ENCODE measurements at regions not wholly inside any gene's neighbourhood (a gene's known extent, or its start where the extent isn't known, plus 50 kb on each side); places are given as distances from the start of the nearest gene placed in this dataset.
A peak's percentile ranks its signal among the peaks of the same experiment; 100 is the strongest.

GRCh38 chr5:158174026-158174425, 315.1 kb upstream of the CLINT1 start:
- Histone ChIP-seq H3K4me3 (no peak overlapping the region), H3K9me3 (no peaks in the 10 kb centered on the region), H3K4me1 (peaks cover 0 to 11% (median 0%) of the 10 kb centered on the region in 4 donors), H3K27me3 (no peaks in the 10 kb centered on the region), H3K36me3 (no peaks in the 10 kb centered on the region), H3K27ac (no peak overlapping the region)
- DNase-seq, result no peak
- TF ChIP-seq POLR2A (IDR thresholded peaks at IDR 0.05), result no peak
- no peak for TF ChIP-seq CTCF (IDR thresholded peaks at IDR 0.05)

- Histone ChIP-seq H3K27ac (no peak overlapping the region), H3K4me3 (no peak overlapping the region), H3K36me3 (no peaks in the 10 kb centered on the region), H3K9me3 (no peaks in the 10 kb centered on the region), H3K27me3 (no peaks in the 10 kb centered on the region), H3K4me1 (peaks cover 0 to 11% (median 0%) of the 10 kb centered on the region in 4 donors)
- TF ChIP-seq CTCF (IDR thresholded peaks at IDR 0.05) (no peak), POLR2A (IDR thresholded peaks at IDR 0.05) (no peak)
- DNase-seq, result no peak
Measured at GRCh38 chr5:158172005-158172404, 313.1 kb upstream of the CLINT1 start.

- Histone ChIP-seq H3K4me1 (peaks cover 0 to 3% (median 0%) of the 10 kb centered on the region in 4 donors), H3K27ac (no peak overlapping the region)
Measured at GRCh38 chr5:158170534-158170933, 311.6 kb upstream of the CLINT1 start.

GRCh38 chr5:158170060-158170459, 311.1 kb upstream of the CLINT1 start:
- no peaks in the 10 kb centered on the region for H3K36me3 ChIP-seq
- H3K4me1 ChIP-seq, result no peaks in the 10 kb centered on the region
- no peaks in the 10 kb centered on the region for H3K9me3 ChIP-seq
- no peak overlapping the region for H3K27ac ChIP-seq
- H3K4me3 ChIP-seq, result no peak overlapping the region
- no peaks in the 10 kb centered on the region for H3K27me3 ChIP-seq
- peak in 1 of 3 donors; percentile 74 for DNase-seq
- no peak for TF ChIP-seq POLR2A (IDR thresholded peaks at IDR 0.05)
- TF ChIP-seq CTCF (IDR thresholded peaks at IDR 0.05), result no peak

More at GRCh38 chr5:158170534-158170933, 311.6 kb upstream of the CLINT1 start:
- TF ChIP-seq CTCF (IDR thresholded peaks at IDR 0.05) (no peak), POLR2A (IDR thresholded peaks at IDR 0.05) (no peak)
- Histone ChIP-seq H3K4me3 (no peak overlapping the region), H3K27me3 (no peaks in the 10 kb centered on the region), H3K9me3 (no peaks in the 10 kb centered on the region), H3K36me3 (no peaks in the 10 kb centered on the region)
- DNase-seq, result no peak

- TF ChIP-seq POLR2A (IDR thresholded peaks at IDR 0.05) (no peak), CTCF (IDR thresholded peaks at IDR 0.05) (no peak)
- Histone ChIP-seq H3K9me3 (no peaks in the 10 kb centered on the region), H3K27ac (no peak overlapping the region), H3K4me1 (no peaks in the 10 kb centered on the region), H3K4me3 (no peak overlapping the region), H3K27me3 (no peaks in the 10 kb centered on the region), H3K36me3 (no peaks in the 10 kb centered on the region)
- no peak for DNase-seq
Measured at GRCh38 chr5:158166424-158166823, 307.5 kb upstream of the CLINT1 start.

GRCh38 chr5:158165647-158166046, 306.7 kb upstream of the CLINT1 start:
- DNase-seq, result no peak
- Histone ChIP-seq H3K9me3 (no peaks in the 10 kb centered on the region), H3K4me3 (no peak overlapping the region), H3K4me1 (no peaks in the 10 kb centered on the region), H3K27ac (no peak overlapping the region), H3K27me3 (no peaks in the 10 kb centered on the region), H3K36me3 (no peaks in the 10 kb centered on the region)
- TF ChIP-seq CTCF (IDR thresholded peaks at IDR 0.05) (no peak), POLR2A (IDR thresholded peaks at IDR 0.05) (no peak)

Measured in Peyer's patch (tissue), 4 donors.